ENCODE measurements at regions not wholly inside any gene's neighbourhood (a gene's known extent, or its start where the extent isn't known, plus 50 kb on each side); places are given as distances from the start of the nearest gene placed in this dataset.

- H4K91ac ChIP-seq (replicated peaks; ENCODE audit: insufficient read length, low read length) = no peak overlapping the region
- no peak overlapping the region for H4K8ac ChIP-seq (ENCODE audit: extremely low read depth, insufficient read depth, low read length)
- no peak overlapping the region for H2BK5ac ChIP-seq (ENCODE audit: low read depth, low read length)
- H3K18ac ChIP-seq (ENCODE audit: extremely low read depth, low read length) = no peak overlapping the region
- no peak overlapping the region for H3K27ac ChIP-seq (ENCODE audit: low read depth, low read length)
- H4K20me1 ChIP-seq (replicated peaks in 1 of 2; ENCODE audit: control insufficient read depth in 1 of 2, insufficient read depth in 2 of 2, low read length in 2 of 2) = peaks cover 0 to 4% of the 10 kb centered on the region in 2 experiments
- H3K14ac ChIP-seq (ENCODE audit: insufficient read length) = no peak overlapping the region
- H3K9ac ChIP-seq (replicated peaks in 1 of 4; ENCODE audit: extremely low read depth in 1 of 4, low read depth in 3 of 4, low read length in 3 of 4) = no peak overlapping the region
- H4K5ac ChIP-seq (ENCODE audit: insufficient read length, low read depth, low read length) = no peak overlapping the region
- H3K27me3 ChIP-seq (replicated peaks in 1 of 4; ENCODE audit: control insufficient read depth in 3 of 4, extremely low read depth in 1 of 4, insufficient read depth in 3 of 4, low read length in 3 of 4) = peaks cover 0 to 28% (median 12%) of the 10 kb centered on the region in 4 experiments; a peak in 5 of 7 replicates
- H2AK5ac ChIP-seq (ENCODE audit: low read depth, low read length) = no peak overlapping the region
- H2BK12ac ChIP-seq (ENCODE audit: low read depth, low read length) = no peak overlapping the region
- no peak overlapping the region for H3K23ac ChIP-seq (ENCODE audit: insufficient read length)
- H2BK15ac ChIP-seq (ENCODE audit: low read length) = no peak overlapping the region
- no peak overlapping the region for H2BK120ac ChIP-seq (replicated peaks; ENCODE audit: low read depth, low read length)
- FAIRE-seq (no peak), DNase-seq (ENCODE audit: low read depth in 1 of 2, low spot score in 2 of 2) (no peak)
- H3K79me2 ChIP-seq (ENCODE audit: control insufficient read depth in 1 of 2, insufficient read depth in 2 of 2, low read length in 2 of 2) = no peaks in the 10 kb centered on the region
- H3K56ac ChIP-seq (replicated peaks; ENCODE audit: insufficient read length, low read depth, low read length) = no peak overlapping the region
- H3K4me2 ChIP-seq (ENCODE audit: insufficient read depth in 1 of 2, low read depth in 2 of 2, low read length in 2 of 2) = no peak overlapping the region
- H3K4me3 ChIP-seq (ENCODE audit: extremely low read depth in 1 of 4, insufficient read depth in 2 of 4, low read depth in 3 of 4, low read length in 4 of 4) = no peak overlapping the region
- H3K4ac ChIP-seq (replicated peaks; ENCODE audit: insufficient read length, low read depth, low read length) = no peak overlapping the region
- H3K79me1 ChIP-seq (ENCODE audit: low read depth, low read length) = no peaks in the 10 kb centered on the region
- H3K9me3 ChIP-seq (ENCODE audit: insufficient read depth in 2 of 2, low read depth in 1 of 2, low read length in 1 of 2) = peaks cover 16 to 18% of the 10 kb centered on the region in 2 experiments
- ChIA-PET POLR2A (ENCODE audit: partially characterized antibody) (no interaction called here), CTCF (ENCODE audit: partially characterized antibody) (no interaction called here)
- H3K36me3 ChIP-seq (ENCODE audit: control insufficient read depth in 2 of 4, insufficient read depth in 4 of 4, low read length in 3 of 4) = no peaks in the 10 kb centered on the region
- peaks cover 3 to 15% (median 10%) of the 10 kb centered on the region in 4 experiments for H3K4me1 ChIP-seq (replicated peaks in 1 of 4; ENCODE audit: control insufficient read depth in 3 of 4, insufficient read depth in 4 of 4, low read length in 3 of 4)
- no peak overlapping the region for H2AFZ ChIP-seq (ENCODE audit: low read length)
- WGBS, 2 experiments (ENCODE audit: extremely low coverage in 1 of 2, insufficient coverage in 1 of 2, insufficient read length in 1 of 2, insufficient replicate concordance in 2 of 2, low coverage in 1 of 2, low lambda C conversion rate in 2 of 2, missing lambda C conversion rate in 1 of 2) = 88% methylated on average over 4 of the region's 4 CpGs; no CpG with 5 or more reads in 1 of the 2 experiments
- H3K23me2 ChIP-seq (ENCODE audit: low read depth, low read length) = peaks cover 3% of the 10 kb centered on the region
- H2BK20ac ChIP-seq (ENCODE audit: low read length) = no peak overlapping the region
- no peak for TF ChIP-seq ATF3 (IDR thresholded peaks at IDR 0.05; ENCODE audit: insufficient read depth, low read depth, low read length)
These were observed 190.8 kb downstream of the RTP5 start for GRCh38 chr2:242060212-242060835.

All from H1 (cell line).